Keratinocyte (primary cell): ENCODE measurements at regions not wholly inside any gene's neighbourhood (a gene's known extent, or its start where the extent isn't known, plus 50 kb on each side); places are given as distances from the start of the nearest gene placed in this dataset.

ENCODE experiments used
- DNase-seq: peaks from one replicate; pipeline ENCODE4 v3.0.0-alpha.2; 2011; ENCODE audit warnings: low read depth, missing footprints, low spot score
- FAIRE-seq: peaks from 2 replicates; lab custom pipeline; 2011; peaks lifted over from hg19 to GRCh38; lab: Jason Lieb, UNC
- H2AFZ ChIP-seq: 2 replicates; pipeline ENCODE4 v1.6.0; 2012; ENCODE audit warnings: low read length, control low read depth, inconsistent platforms; ENCODE audit not compliant: control insufficient read depth
- H3K27ac ChIP-seq: 2 replicates; pipeline ENCODE4 v1.5.1; 2011; ENCODE audit warnings: low read length; ENCODE audit not compliant: control insufficient read depth, insufficient read depth
- H3K27me3 ChIP-seq: 3 replicates; pipeline ENCODE4 v1.6.0; 2011; ENCODE audit warnings: low read length; ENCODE audit not compliant: control insufficient read depth, insufficient read depth; ENCODE audit errors: extremely low read depth
- H3K36me3 ChIP-seq, 2 experiments: 2 replicates in 1 of 2; 3 replicates in 1 of 2; pipeline ENCODE4 v1.5.1; 2011; ENCODE audit warnings: low read length in 2 of 2, mild to moderate bottlenecking in 1 of 2; ENCODE audit not compliant: control insufficient read depth in 2 of 2, insufficient read depth in 2 of 2; ENCODE audit errors: extremely low read depth in 1 of 2
- H3K4me1 ChIP-seq: 3 replicates; pipeline ENCODE4 v1.5.1; 2011; ENCODE audit warnings: low read length; ENCODE audit not compliant: control insufficient read depth, insufficient read depth; ENCODE audit errors: extremely low read depth
- H3K4me2 ChIP-seq: 3 replicates; pipeline ENCODE4 v1.6.0; 2011; ENCODE audit warnings: low read depth, low read length; ENCODE audit not compliant: control insufficient read depth, insufficient read depth; ENCODE audit errors: extremely low read depth
- H3K4me3 ChIP-seq, 3 experiments: fragments of 200-600 bp in 1 of 3; sonication (generic) in 1 of 3; 2 replicates in 2 of 3; 3 replicates in 1 of 3; pipeline ENCODE4 v1.5.1; 2011 to 2016; ENCODE audit warnings: low read length in 3 of 3, mild to moderate bottlenecking in 3 of 3, control low read depth in 2 of 3, inconsistent platforms in 1 of 3, low read depth in 1 of 3, mixed read lengths in 1 of 3, mixed run types in 1 of 3, moderate library complexity in 1 of 3; ENCODE audit not compliant: control insufficient read depth in 2 of 3, insufficient read depth in 2 of 3; ENCODE audit errors: extremely low read depth in 1 of 3
- H3K79me2 ChIP-seq: 2 replicates; pipeline ENCODE4 v1.6.0; 2012; ENCODE audit warnings: low read length; ENCODE audit not compliant: control insufficient read depth, insufficient read depth
- H3K9ac ChIP-seq: 3 replicates; pipeline ENCODE4 v1.6.0; 2011; ENCODE audit warnings: low read length; ENCODE audit not compliant: control insufficient read depth, insufficient read depth; ENCODE audit errors: extremely low read depth
- H3K9me1 ChIP-seq: 3 replicates; pipeline ENCODE4 v1.6.0; 2011; ENCODE audit warnings: low read length; ENCODE audit not compliant: control insufficient read depth, insufficient read depth; ENCODE audit errors: extremely low read depth
- H3K9me3 ChIP-seq: 2 replicates; pipeline ENCODE4 v1.5.1; 2012; ENCODE audit warnings: low read depth, low read length; ENCODE audit not compliant: control insufficient read depth
- H4K20me1 ChIP-seq: 3 replicates; pipeline ENCODE4 v1.6.0; 2011; ENCODE audit warnings: low read length; ENCODE audit not compliant: control insufficient read depth, insufficient read depth; ENCODE audit errors: extremely low read depth
- EZH2 ChIP-seq: IDR thresholded peaks from one replicate; pipeline ENCODE4 v1.6.1; 2012; ENCODE audit warnings: inconsistent platforms, mild to moderate bottlenecking, low read length, moderate library complexity
- dilution Hi-C: fragments of 300-500 bp; cut with MboI; formaldehyde crosslinking; loops from one replicate; pipeline ENCODE4 v1.7.0; 2020; ENCODE audit warnings: low sequenced_read_pairs; ENCODE audit not compliant: extremely low pct_ligation_motif_present
- TF ChIP-seq, protein P1 (sequence below), 3 experiments: IDR thresholded peaks in 1 of 3; conservative IDR thresholded peaks in 1 of 3; optimal IDR thresholded peaks in 1 of 3; 2 replicates in 2 of 3; 3 replicates in 1 of 3; pipeline versions ENCODE3 to v1.5.1; 2011; ENCODE audit warnings: low read length in 3 of 3, mild to moderate bottlenecking in 3 of 3, moderate library complexity in 2 of 3, control low read depth in 1 of 3, inconsistent platforms in 1 of 3; ENCODE audit not compliant: insufficient read depth in 2 of 3; ENCODE audit errors: extremely low read depth in 1 of 3

DNA sequence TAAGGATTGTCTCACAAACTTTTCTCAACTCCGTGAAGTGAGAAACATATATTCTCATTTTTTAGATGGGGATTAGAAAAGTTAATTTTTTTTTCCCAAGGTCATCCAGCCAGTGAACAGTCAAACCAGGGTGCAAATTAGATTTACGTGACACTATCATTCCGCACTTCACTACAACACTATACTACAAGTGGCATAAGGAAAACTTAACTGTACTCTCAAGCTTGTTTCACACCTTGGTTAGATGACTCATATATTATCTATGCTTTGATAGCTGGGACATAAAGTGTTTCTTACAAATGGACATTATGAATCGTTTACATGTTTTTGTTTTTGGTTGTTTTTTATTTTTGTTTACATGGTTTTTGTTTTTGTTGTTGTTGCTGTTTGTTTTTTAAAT is 525.7 kb downstream of the PPARGC1A start:
- Histone ChIP-seq H3K36me3 (no peaks in the 10 kb centered on the region), H3K9me1 (no peaks in the 10 kb centered on the region), H3K4me1 (no peaks in the 10 kb centered on the region), H2AFZ (no peak overlapping the region), H3K9me3 (no peaks in the 10 kb centered on the region), H3K9ac (no peak overlapping the region), H4K20me1 (no peaks in the 10 kb centered on the region), H3K27ac (no peak overlapping the region), H3K4me2 (no peak overlapping the region), H3K4me3 (no peak overlapping the region), H3K79me2 (no peaks in the 10 kb centered on the region), H3K27me3 (no peaks in the 10 kb centered on the region)
- TF ChIP-seq, protein P1, sequence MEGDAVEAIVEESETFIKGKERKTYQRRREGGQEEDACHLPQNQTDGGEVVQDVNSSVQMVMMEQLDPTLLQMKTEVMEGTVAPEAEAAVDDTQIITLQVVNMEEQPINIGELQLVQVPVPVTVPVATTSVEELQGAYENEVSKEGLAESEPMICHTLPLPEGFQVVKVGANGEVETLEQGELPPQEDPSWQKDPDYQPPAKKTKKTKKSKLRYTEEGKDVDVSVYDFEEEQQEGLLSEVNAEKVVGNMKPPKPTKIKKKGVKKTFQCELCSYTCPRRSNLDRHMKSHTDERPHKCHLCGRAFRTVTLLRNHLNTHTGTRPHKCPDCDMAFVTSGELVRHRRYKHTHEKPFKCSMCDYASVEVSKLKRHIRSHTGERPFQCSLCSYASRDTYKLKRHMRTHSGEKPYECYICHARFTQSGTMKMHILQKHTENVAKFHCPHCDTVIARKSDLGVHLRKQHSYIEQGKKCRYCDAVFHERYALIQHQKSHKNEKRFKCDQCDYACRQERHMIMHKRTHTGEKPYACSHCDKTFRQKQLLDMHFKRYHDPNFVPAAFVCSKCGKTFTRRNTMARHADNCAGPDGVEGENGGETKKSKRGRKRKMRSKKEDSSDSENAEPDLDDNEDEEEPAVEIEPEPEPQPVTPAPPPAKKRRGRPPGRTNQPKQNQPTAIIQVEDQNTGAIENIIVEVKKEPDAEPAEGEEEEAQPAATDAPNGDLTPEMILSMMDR (optimal IDR thresholded peaks at IDR 0.05 in 1 of 3, IDR thresholded peaks at IDR 0.05 in 1 of 3, conservative IDR thresholded peaks at IDR 0.05 in 1 of 3; ENCODE audit: extremely low read depth in 1 of 3, insufficient read depth in 2 of 3, low read length in 3 of 3) = no peak
- DNase-seq = no peak
- dilution Hi-C loops = no loop called here
- no peak for FAIRE-seq

DNA sequence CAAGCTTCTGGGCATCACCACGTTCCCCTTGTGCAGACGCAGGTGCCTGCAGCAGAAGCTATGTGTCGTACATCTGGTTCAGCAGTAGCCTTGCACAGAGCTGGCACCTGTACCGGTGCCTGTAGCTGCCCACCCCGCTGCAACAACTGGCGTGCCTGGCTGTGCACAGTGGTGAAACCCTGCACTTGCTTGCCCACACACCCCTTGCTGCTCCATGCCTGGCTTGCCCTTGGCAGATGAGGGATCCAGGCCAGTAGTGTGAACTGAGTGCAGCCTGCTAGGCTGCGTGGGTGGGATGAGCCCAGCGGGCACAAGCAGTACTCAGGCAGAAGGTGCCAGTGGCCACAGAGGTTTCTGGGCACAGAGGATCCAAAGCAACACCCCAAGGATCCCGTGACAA is 528.4 kb downstream of the PPARGC1A start:
- H3K27ac ChIP-seq = no peak overlapping the region
- no peaks in the 10 kb centered on the region for H4K20me1 ChIP-seq
- no peaks in the 10 kb centered on the region for H3K9me3 ChIP-seq
- H3K4me3 ChIP-seq = no peak overlapping the region
- no peaks in the 10 kb centered on the region for H3K27me3 ChIP-seq
- H3K36me3 ChIP-seq = no peaks in the 10 kb centered on the region
- H3K79me2 ChIP-seq = no peaks in the 10 kb centered on the region
- H3K4me1 ChIP-seq = no peaks in the 10 kb centered on the region
- no peak overlapping the region for H3K9ac ChIP-seq
- TF ChIP-seq EZH2 = no peak
- TF ChIP-seq, protein P1 (optimal IDR thresholded peaks at IDR 0.05 in 1 of 3, IDR thresholded peaks at IDR 0.05 in 1 of 3, conservative IDR thresholded peaks at IDR 0.05 in 1 of 3; ENCODE audit: extremely low read depth in 1 of 3, insufficient read depth in 2 of 3, low read length in 3 of 3) = no peak
- no peak for DNase-seq
- no peaks in the 10 kb centered on the region for H3K9me1 ChIP-seq
- no peak overlapping the region for H3K4me2 ChIP-seq
- dilution Hi-C loops = no loop called here
- no peak for FAIRE-seq
- H2AFZ ChIP-seq = no peak overlapping the region
